T1000 (cell line): ENCODE measurements at regions not wholly inside any gene's neighbourhood (a gene's known extent, or its start where the extent isn't known, plus 50 kb on each side); places are given as distances from the start of the nearest gene placed in this dataset.
"Not testable (repeated sequence)": the region's sequence is repeated elsewhere in the genome, so short reads cannot be mapped to it uniquely, and the experiment has no call there.

Experiments used
- DNase-seq: peaks from one replicate; lab custom pipeline; 2025; ENCODE audit warnings: mixed read lengths; lab: John Stamatoyannopoulos, UW

GRCh38 chr2:103167599-103167998, 405.8 kb downstream of the TMEM182 start:
- DNase-seq: no peak

GRCh38 chr2:103169861-103170260, 408.0 kb downstream of the TMEM182 start:
- no peak for DNase-seq

DNA sequence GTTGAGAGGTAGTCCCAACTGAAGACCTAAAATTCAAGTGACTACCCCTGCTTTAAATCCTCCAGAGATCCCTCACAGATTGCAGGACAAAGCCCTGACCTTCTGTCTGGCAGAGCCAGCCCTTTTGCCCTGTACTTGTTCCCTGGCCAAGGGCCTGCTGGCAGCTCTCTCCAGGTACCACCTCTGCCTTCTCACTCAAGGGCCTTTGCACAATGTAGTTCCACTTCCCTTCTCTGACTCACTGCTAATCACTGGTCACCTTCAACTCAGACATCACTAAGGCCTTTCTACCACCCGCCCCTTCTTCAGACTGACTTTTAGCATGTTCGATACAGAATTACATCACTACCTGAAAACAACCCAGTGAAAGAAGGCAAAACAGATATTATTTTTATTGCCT, 411.0 kb downstream of the TMEM182 start:
- DNase-seq: no peak

GRCh38 chr2:103174711-103175110, 412.9 kb downstream of the TMEM182 start:
- DNase-seq: no peak

GRCh38 chr2:103176294-103176915, 414.6 kb downstream of the TMEM182 start:
- DNase-seq: no peak

DNA sequence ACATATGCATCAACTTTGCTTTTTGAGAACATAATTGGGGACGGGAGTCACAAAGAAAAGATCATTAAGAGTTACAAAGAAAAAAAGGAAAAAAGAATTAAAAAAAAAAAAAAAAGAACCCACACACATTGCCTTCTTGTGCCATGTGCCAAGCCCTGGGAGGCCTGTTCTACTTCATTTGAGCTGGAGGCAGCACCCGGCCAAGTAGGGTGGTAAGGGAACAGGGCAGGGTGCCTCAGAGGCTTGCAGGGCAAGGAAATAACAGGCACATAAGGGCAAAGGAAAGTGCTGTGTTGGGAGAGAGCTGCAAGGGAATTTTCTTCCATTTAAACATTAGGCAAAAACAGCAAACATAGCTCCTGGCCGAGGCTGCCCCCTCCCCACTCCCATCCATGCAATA, 418.0 kb downstream of the TMEM182 start:
- DNase-seq: no peak

DNA sequence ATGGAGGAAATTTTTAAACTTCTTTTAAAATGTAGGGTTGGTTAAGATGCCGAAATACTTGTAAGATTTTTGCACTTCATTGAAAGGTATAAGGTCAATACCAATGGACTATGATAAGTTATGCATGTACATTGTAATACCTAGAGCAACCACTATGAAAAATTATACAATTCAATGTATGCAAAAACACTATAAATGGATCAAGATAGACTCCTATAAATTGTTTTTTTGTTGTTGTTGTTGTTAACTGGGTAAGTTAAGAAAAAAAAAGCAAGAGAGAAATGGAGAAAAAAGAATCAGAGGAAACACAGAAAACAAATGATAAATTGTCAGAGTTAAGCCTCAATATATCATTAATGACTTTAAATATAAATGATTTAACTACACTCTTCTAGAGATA, 421.2 kb downstream of the TMEM182 start:
- no peak for DNase-seq

- DNase-seq: no peak
Measured at GRCh38 chr2:103196802-103197201, 435.0 kb downstream of the TMEM182 start.

- not testable (repeated sequence) for DNase-seq
Measured at GRCh38 chr2:103200774-103201173, 438.9 kb downstream of the TMEM182 start.

- no peak for DNase-seq
Measured at GRCh38 chr2:103208916-103209315, 447.1 kb downstream of the TMEM182 start.

GRCh38 chr2:103213028-103213542, 451.3 kb downstream of the TMEM182 start:
- no peak for DNase-seq

GRCh38 chr2:103218516-103218915, 456.7 kb downstream of the TMEM182 start:
- no peak for DNase-seq

GRCh38 chr2:103219398-103219797, 457.6 kb downstream of the TMEM182 start:
- DNase-seq: no peak

- no peak for DNase-seq
Measured at GRCh38 chr2:103222969-103223368, 461.1 kb downstream of the TMEM182 start.

DNA sequence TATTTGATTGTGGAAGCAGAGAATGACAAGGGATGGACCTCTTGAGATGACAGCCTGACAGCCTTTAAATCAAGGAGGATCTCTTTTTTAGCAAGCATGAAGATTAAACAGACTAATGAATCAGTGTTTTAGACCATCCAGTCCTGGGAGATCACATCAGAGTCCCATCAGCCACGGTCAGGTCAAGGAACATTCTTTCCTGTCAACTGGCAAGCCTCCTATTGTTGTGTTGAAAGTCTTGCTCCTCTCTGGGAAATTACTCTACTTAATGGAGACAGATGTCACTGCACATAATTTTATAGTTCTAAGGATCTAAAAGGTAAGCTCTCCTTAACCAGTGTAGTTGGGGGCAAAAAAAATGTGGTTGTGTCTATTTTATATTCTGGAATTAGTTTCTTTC, 469.0 kb downstream of the TMEM182 start:
- DNase-seq: no peak

- no peak for DNase-seq
Measured at GRCh38 chr2:103232865-103233264, 471.0 kb downstream of the TMEM182 start.

DNA sequence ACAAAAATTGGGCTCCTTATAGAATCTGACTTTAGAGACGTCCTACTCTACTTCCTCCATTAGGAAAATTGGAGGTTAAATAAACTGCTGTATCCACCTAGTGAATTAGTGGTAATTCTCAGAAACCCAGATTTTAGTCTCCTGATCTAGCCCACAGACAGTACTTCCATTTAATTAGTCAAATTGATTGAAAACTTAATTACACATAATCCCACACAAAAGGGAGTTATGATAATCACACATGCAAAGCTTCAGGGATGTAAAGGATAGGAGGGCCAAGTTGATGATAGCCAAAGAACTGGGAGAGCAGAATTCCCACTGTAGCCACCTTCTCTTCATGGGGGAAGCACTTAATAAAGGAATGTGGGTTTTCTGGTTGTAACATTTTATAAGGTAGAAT, 471.9 kb downstream of the TMEM182 start:
- no peak for DNase-seq

DNA sequence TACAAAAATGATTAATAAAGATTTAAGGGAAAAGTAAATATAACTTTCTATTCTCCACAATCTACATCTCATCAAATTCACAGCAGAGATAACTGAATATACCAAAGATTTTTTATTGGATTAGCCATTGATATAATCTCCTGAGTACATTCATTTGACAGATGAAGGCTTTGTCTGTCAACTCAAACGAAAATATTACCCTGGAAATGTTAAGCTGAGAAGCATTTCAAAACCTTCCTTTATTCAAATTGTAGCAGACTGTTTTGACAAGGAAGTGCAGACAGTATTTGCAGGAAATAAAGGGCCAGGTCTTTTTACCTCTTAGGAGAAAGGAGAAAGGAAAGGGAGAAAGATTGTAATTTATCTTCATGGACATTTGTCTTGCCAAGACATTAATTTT, 473.5 kb downstream of the TMEM182 start:
- no peak for DNase-seq

GRCh38 chr2:103249462-103249861, 487.6 kb downstream of the TMEM182 start:
- no peak for DNase-seq

DNA sequence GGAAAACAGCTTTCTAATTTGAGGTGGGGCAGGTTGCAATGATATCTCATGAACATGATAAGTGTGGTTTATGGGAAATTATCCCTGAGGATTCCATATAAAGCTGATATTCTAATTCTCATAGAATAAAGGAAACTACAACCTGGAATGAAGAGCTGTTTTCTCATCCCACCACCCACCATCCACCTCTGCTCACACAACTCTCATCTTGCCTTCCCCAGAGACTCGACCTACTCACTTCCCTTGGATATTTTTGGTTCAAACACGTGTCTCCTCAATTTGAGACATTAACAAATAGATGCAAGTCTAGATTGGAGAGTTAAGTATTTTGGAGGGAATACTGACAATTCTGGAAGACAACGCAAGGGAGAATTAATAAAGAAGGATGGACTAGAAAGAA, 490.9 kb downstream of the TMEM182 start:
- no peak for DNase-seq

DNA sequence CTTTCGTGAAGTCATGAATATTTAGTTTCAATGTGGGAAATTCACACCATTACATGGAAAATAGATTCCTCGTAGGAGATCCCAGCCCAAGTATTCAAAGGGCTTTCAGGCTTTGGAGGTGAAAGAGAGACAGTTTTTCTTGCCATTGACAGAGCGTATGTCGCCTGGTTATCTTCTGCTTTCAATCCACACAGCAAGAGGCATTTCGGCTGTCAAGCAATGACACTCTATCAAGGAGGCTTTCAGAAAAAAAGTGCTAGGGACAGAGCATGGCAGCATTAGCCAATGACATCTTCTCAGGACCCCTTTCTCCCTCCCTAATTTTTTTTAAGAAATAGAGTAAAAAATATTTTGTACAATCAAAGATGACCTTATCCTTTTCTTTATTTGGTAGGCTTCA, 492.8 kb downstream of the TMEM182 start:
- no peak for DNase-seq

DNA sequence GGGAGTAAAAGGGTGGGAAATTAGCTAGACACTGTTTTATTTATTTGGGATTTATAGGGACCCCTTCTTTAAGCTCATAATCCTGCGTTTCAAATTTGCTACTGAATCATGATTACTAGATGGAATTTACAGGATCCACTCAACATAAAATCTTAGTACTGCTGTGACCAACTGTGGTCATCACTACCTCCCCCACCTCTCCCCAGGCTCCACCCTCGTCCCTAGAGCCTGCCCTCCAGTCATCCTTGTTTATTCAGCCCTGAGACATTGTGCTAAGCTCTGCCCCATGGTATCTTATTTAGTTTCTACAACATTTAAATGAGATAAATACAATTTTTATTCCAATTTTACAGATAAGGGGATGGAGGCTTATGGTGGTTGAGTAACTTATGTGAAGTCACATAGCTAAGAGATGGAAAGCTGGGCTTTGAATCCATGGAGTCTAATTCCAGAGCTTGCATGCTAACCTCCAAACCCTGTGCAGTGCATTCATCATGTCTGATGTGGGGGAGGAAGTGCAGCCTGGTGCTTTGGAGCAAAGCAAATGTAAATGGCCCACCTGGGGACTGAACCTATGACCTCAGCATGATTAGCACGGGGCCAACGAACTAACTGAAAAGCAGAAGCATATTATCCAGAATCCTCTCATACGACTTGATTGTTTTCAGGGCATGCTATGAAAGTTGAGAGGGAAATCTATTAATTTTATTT, 502.4 kb downstream of the TMEM182 start:
- no peak for DNase-seq

DNA sequence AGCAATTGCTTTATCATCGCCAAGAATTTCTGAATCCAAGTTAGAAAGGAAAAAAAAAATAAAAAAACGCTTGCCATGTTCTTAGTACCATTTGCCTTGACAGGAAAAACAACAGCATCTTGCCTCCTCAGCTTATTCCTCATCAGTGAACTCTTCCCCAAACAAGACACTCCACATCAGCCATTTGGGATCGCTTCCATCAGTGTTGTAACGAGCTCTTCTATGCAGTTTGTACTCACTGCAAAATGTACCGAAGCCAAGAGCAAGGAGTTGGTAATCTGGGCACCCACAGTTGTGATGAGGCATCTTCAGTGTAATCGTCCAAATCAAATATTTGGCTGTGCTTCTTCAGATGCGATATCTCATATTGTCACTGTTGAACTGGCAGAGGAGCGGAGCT, 503.7 kb downstream of the TMEM182 start:
- DNase-seq: no peak
